Mesenchymal stem cell (in vitro differentiated cells and primary cell): ENCODE measurements at regions not wholly inside any gene's neighbourhood (a gene's known extent, or its start where the extent isn't known, plus 50 kb on each side); places are given as distances from the start of the nearest gene placed in this dataset.

Source experiments
- DNase-seq: peaks from one replicate; pipeline ENCODE4 v3.0.0-alpha.2; 2013
- H2AFZ ChIP-seq: one replicate; pipeline ENCODE4 v1.6.1; 2013; ENCODE audit warnings: low read depth, mild to moderate bottlenecking, control low read depth, inconsistent platforms, low read length, moderate library complexity
- H2AK5ac ChIP-seq: 2 replicates; pipeline ENCODE4 v1.6.1; 2013; ENCODE audit warnings: low read length, moderate library complexity, mild to moderate bottlenecking, inconsistent platforms; ENCODE audit not compliant: severe bottlenecking
- H2BK120ac ChIP-seq: one replicate; pipeline ENCODE4 v1.6.1; 2013; ENCODE audit warnings: low read depth, mild to moderate bottlenecking, inconsistent platforms, low read length, moderate library complexity
- H2BK12ac ChIP-seq, 2 experiments: one replicate each; pipeline ENCODE4 v1.6.1; 2013; ENCODE audit warnings: inconsistent platforms in 2 of 2, low read length in 2 of 2, mild to moderate bottlenecking in 2 of 2, moderate library complexity in 2 of 2, control low read depth in 1 of 2
- H2BK15ac ChIP-seq: one replicate; pipeline ENCODE4 v1.6.1; 2013; ENCODE audit warnings: mild to moderate bottlenecking, low read depth, inconsistent platforms; ENCODE audit not compliant: poor library complexity, severe bottlenecking
- H2BK5ac ChIP-seq: 2 replicates; pipeline ENCODE4 v1.6.1; 2013; ENCODE audit warnings: low read depth, mild to moderate bottlenecking, low read length, control low read depth, inconsistent platforms; ENCODE audit not compliant: poor library complexity, severe bottlenecking
- H3K14ac ChIP-seq, 2 experiments: one replicate each; pipeline ENCODE4 v1.6.1; 2013; ENCODE audit warnings: inconsistent platforms in 2 of 2, low read length in 2 of 2, control low read depth in 1 of 2, mild to moderate bottlenecking in 1 of 2, moderate library complexity in 1 of 2
- H3K18ac ChIP-seq, 2 experiments: one replicate each; pipeline ENCODE4 v1.6.1; 2013; ENCODE audit warnings: inconsistent platforms in 2 of 2, low read length in 2 of 2, control low read depth in 1 of 2, low read depth in 1 of 2, mild to moderate bottlenecking in 1 of 2
- H3K23ac ChIP-seq, 2 experiments: one replicate each; pipeline ENCODE4 v1.6.1; 2013; ENCODE audit warnings: inconsistent platforms in 2 of 2, low read length in 2 of 2, mild to moderate bottlenecking in 2 of 2, moderate library complexity in 2 of 2, control low read depth in 1 of 2
- H3K27ac ChIP-seq: 2 replicates; pipeline ENCODE4 v1.5.1; 2013; ENCODE audit warnings: mild to moderate bottlenecking, moderate library complexity, low read length, control low read depth, inconsistent platforms; ENCODE audit not compliant: poor library complexity, severe bottlenecking
- H3K27me3 ChIP-seq, 2 experiments: 2 replicates each; pipeline versions ENCODE4 v1.6.1 to v1.7.0; 2013; ENCODE audit warnings: low read length in 2 of 2, mild to moderate bottlenecking in 2 of 2, moderate library complexity in 2 of 2, control low read depth in 1 of 2, inconsistent platforms in 1 of 2; ENCODE audit not compliant: control insufficient read depth in 1 of 2, insufficient read depth in 1 of 2
- H3K36me3 ChIP-seq, 2 experiments: 2 replicates each; pipeline versions ENCODE4 v1.6.1 to v1.7.0; 2013; ENCODE audit warnings: low read length in 2 of 2, control low read depth in 1 of 2, inconsistent platforms in 1 of 2, low read depth in 1 of 2, mild to moderate bottlenecking in 1 of 2; ENCODE audit not compliant: insufficient read depth in 2 of 2, control insufficient read depth in 1 of 2
- H3K4ac ChIP-seq, 2 experiments: one replicate each; pipeline ENCODE4 v1.6.1; 2013; ENCODE audit warnings: inconsistent platforms in 2 of 2, low read length in 2 of 2, mild to moderate bottlenecking in 2 of 2, moderate library complexity in 2 of 2, control low read depth in 1 of 2, low read depth in 1 of 2
- H3K4me1 ChIP-seq: 2 replicates; pipeline ENCODE4 v1.6.1; 2013; ENCODE audit warnings: low read depth, low read length, control low read depth; ENCODE audit not compliant: control insufficient read depth, insufficient read depth
- H3K4me2 ChIP-seq: 2 replicates; pipeline ENCODE4 v1.6.1; 2013; ENCODE audit warnings: low read length, mild to moderate bottlenecking, inconsistent platforms; ENCODE audit not compliant: poor library complexity, severe bottlenecking
- H3K4me3 ChIP-seq, 2 experiments: 2 replicates each; pipeline versions ENCODE4 v1.5.1 to v1.7.0; 2013; ENCODE audit warnings: low read length in 2 of 2, mild to moderate bottlenecking in 2 of 2, control low read depth in 1 of 2, low read depth in 1 of 2; ENCODE audit not compliant: insufficient read depth in 1 of 2
- H3K79me1 ChIP-seq: replicated peaks from 2 replicates; pipeline ENCODE4 v1.6.1; 2013; ENCODE audit warnings: mild to moderate bottlenecking, control low read depth, low read length, inconsistent platforms; ENCODE audit not compliant: poor library complexity, severe bottlenecking
- H3K9ac ChIP-seq: 2 replicates; pipeline ENCODE4 v1.7.0; 2013; ENCODE audit warnings: mild to moderate bottlenecking, low read length, moderate library complexity
- H3K9me3 ChIP-seq: 2 replicates; pipeline ENCODE4 v1.7.0; 2013; ENCODE audit warnings: mild to moderate bottlenecking, low read length; ENCODE audit not compliant: control insufficient read depth
- H4K8ac ChIP-seq: one replicate; pipeline ENCODE4 v1.6.1; 2013; ENCODE audit warnings: inconsistent platforms, mild to moderate bottlenecking, low read length, moderate library complexity
- H4K91ac ChIP-seq: one replicate; pipeline ENCODE4 v1.6.1; 2013; ENCODE audit warnings: mild to moderate bottlenecking, low read length, inconsistent platforms
- whole genome bisulfite sequencing: methylation state at CpG from one replicate; pipeline ENCODE4 v1.1.7; 2013; ENCODE audit warnings: mixed read lengths; 5-methylcytosine and 5-hydroxymethylcytosine counted together

- Histone ChIP-seq H3K27me3 (no peaks in the 10 kb centered on the region), H2BK12ac (no peak overlapping the region), H3K14ac (no peak overlapping the region), H2AK5ac (no peak overlapping the region), H3K4me2 (no peak overlapping the region), H2AFZ (no peak overlapping the region), H3K4ac (no peak overlapping the region), H3K79me1 (no peaks in the 10 kb centered on the region), H3K4me1 (no peaks in the 10 kb centered on the region), H2BK5ac (no peak overlapping the region), H3K23ac (no peak overlapping the region), H3K36me3 (no peaks in the 10 kb centered on the region), H3K4me3 (no peak overlapping the region), H3K27ac (no peak overlapping the region), H3K9me3 (no peaks in the 10 kb centered on the region), H3K18ac (no peak overlapping the region), H4K8ac (no peak overlapping the region), H4K91ac (no peak overlapping the region), H3K9ac (no peak overlapping the region), H2BK120ac (no peak overlapping the region), H2BK15ac (no peak overlapping the region)
- 74% methylated on average over 2 of the region's 2 CpGs for WGBS
- DNase-seq = no peak
Measured at GRCh38 chr15:91605576-91605975, 247.9 kb upstream of the SLCO3A1 start.

GRCh38 chr15:91609231-91609630 is 244.3 kb upstream of the SLCO3A1 start:
- no peak overlapping the region for H4K91ac ChIP-seq
- WGBS = 67% methylated on average over 8 of the region's 8 CpGs
- no peaks in the 10 kb centered on the region for H3K27me3 ChIP-seq
- H2BK120ac ChIP-seq = no peak overlapping the region
- H3K4me3 ChIP-seq = no peak overlapping the region
- no peak overlapping the region for H2AK5ac ChIP-seq
- no peak overlapping the region for H2BK5ac ChIP-seq
- no peak for DNase-seq
- H3K18ac ChIP-seq = no peak overlapping the region
- no peak overlapping the region for H4K8ac ChIP-seq
- H3K4me2 ChIP-seq = no peak overlapping the region
- no peaks in the 10 kb centered on the region for H3K9me3 ChIP-seq
- H3K4ac ChIP-seq = no peak overlapping the region
- H3K23ac ChIP-seq = no peak overlapping the region
- no peak overlapping the region for H3K14ac ChIP-seq
- no peaks in the 10 kb centered on the region for H3K4me1 ChIP-seq
- H2BK12ac ChIP-seq = no peak overlapping the region
- H3K36me3 ChIP-seq = no peaks in the 10 kb centered on the region
- no peak overlapping the region for H2BK15ac ChIP-seq
- H3K27ac ChIP-seq = no peak overlapping the region
- H3K9ac ChIP-seq = no peak overlapping the region
- no peak overlapping the region for H2AFZ ChIP-seq
- H3K79me1 ChIP-seq = no peaks in the 10 kb centered on the region

GRCh38 chr15:91609966-91610365 is 243.5 kb upstream of the SLCO3A1 start:
- no peak overlapping the region for H3K27ac ChIP-seq
- no peak overlapping the region for H2BK120ac ChIP-seq
- no peak overlapping the region for H4K8ac ChIP-seq
- H2BK15ac ChIP-seq = no peak overlapping the region
- H3K23ac ChIP-seq = no peak overlapping the region
- no peak overlapping the region for H4K91ac ChIP-seq
- H3K4me3 ChIP-seq = peak overlapping the region in 1 of 2 experiments; percentile 14
- H2BK12ac ChIP-seq = no peak overlapping the region
- no peaks in the 10 kb centered on the region for H3K36me3 ChIP-seq
- WGBS = 78% methylated on average over 12 of the region's 12 CpGs
- no peak overlapping the region for H2AFZ ChIP-seq
- no peak overlapping the region for H3K14ac ChIP-seq
- H2BK5ac ChIP-seq = no peak overlapping the region
- H3K27me3 ChIP-seq = peaks cover 0 to under 1% of the 10 kb centered on the region in 2 experiments
- H2AK5ac ChIP-seq = no peak overlapping the region
- no peak overlapping the region for H3K4me2 ChIP-seq
- H3K9me3 ChIP-seq = no peaks in the 10 kb centered on the region
- DNase-seq = no peak
- peak overlapping the region; percentile 45 for H3K9ac ChIP-seq
- H3K4ac ChIP-seq = no peak overlapping the region
- H3K79me1 ChIP-seq = no peaks in the 10 kb centered on the region
- H3K18ac ChIP-seq = no peak overlapping the region
- no peaks in the 10 kb centered on the region for H3K4me1 ChIP-seq

- no peak for DNase-seq
- no peak overlapping the region for H3K18ac ChIP-seq
- no peak overlapping the region for H4K91ac ChIP-seq
- H3K36me3 ChIP-seq = no peaks in the 10 kb centered on the region
- H3K4me3 ChIP-seq = no peak overlapping the region
- no peak overlapping the region for H3K14ac ChIP-seq
- no peak overlapping the region for H3K4ac ChIP-seq
- peaks cover 0 to 7% of the 10 kb centered on the region in 2 experiments for H3K27me3 ChIP-seq
- no peaks in the 10 kb centered on the region for H3K79me1 ChIP-seq
- no peak overlapping the region for H2BK5ac ChIP-seq
- no peak overlapping the region for H3K23ac ChIP-seq
- no peak overlapping the region for H3K27ac ChIP-seq
- H2AFZ ChIP-seq = no peak overlapping the region
- no peak overlapping the region for H2AK5ac ChIP-seq
- H3K4me1 ChIP-seq = no peaks in the 10 kb centered on the region
- H3K4me2 ChIP-seq = no peak overlapping the region
- no peak overlapping the region for H2BK12ac ChIP-seq
- no peak overlapping the region for H4K8ac ChIP-seq
- H3K9ac ChIP-seq = no peak overlapping the region
- H3K9me3 ChIP-seq = peaks cover 3% of the 10 kb centered on the region
- H2BK120ac ChIP-seq = no peak overlapping the region
- no peak overlapping the region for H2BK15ac ChIP-seq
- 64% methylated on average over 10 of the region's 10 CpGs for WGBS
Measured at GRCh38 chr15:91611561-91612323, 241.8 kb upstream of the SLCO3A1 start.
